IMR-90 (cell line): ENCODE measurements at regions not wholly inside any gene's neighbourhood (a gene's known extent, or its start where the extent isn't known, plus 50 kb on each side); places are given as distances from the start of the nearest gene placed in this dataset.

ENCODE experiments used
- ATAC-seq: fragments of 200-7000 bp; cut with Tn5 transposase; 2 replicates; pipeline ENCODE4 v1.9.1; 2020; ENCODE audit warnings: low read depth, mild to moderate bottlenecking, moderate library complexity
- BruUV-seq: library from RNA; stranded (reverse); fragments of 400-500 nt; replicated peaks from 2 replicates; lab custom pipeline; 2021; lab: Mats Ljungman, UMichigan
- CTCF ChIA-PET: fragments of 300-600 bp; formaldehyde crosslinking; extraction: SDS; loops from one replicate; lab custom pipeline; 2021; ENCODE audit warnings: antibody characterized with exemption; lab: Yijun Ruan, JAX
- POLR2A ChIA-PET: fragments of 300-600 bp; sonication (Branson Sonifier 250); formaldehyde crosslinking; loops from one replicate; lab custom pipeline; 2022; ENCODE audit warnings: antibody characterized with exemption; ENCODE audit not compliant: unreplicated experiment; lab: Charles Lee
- DNase-seq: peaks from one replicate; pipeline ENCODE4 v3.0.0; 2013
- H2AFZ ChIP-seq: replicated peaks from 2 replicates; pipeline ENCODE3; 2013; ENCODE audit warnings: low read length, mild to moderate bottlenecking; ENCODE audit not compliant: poor library complexity
- H2AK5ac ChIP-seq: 2 replicates; pipeline ENCODE4 v1.6.1; 2013; ENCODE audit warnings: low read depth, low read length, inconsistent platforms
- H2AK9ac ChIP-seq: replicated peaks from 2 replicates; pipeline ENCODE3; 2013; ENCODE audit warnings: mild to moderate bottlenecking, low read depth, low read length, moderate library complexity; ENCODE audit not compliant: poor library complexity
- H2BK120ac ChIP-seq: 2 replicates; pipeline ENCODE4 v1.6.1; 2013; ENCODE audit warnings: low read depth, low read length, inconsistent platforms
- H2BK15ac ChIP-seq: 3 replicates; pipeline ENCODE4 v1.6.1; 2013; ENCODE audit warnings: low read depth, low read length, inconsistent platforms
- H2BK20ac ChIP-seq: 2 replicates; pipeline ENCODE4 v1.6.1; 2013; ENCODE audit warnings: low read depth, mild to moderate bottlenecking, inconsistent platforms, low read length, moderate library complexity
- H2BK5ac ChIP-seq: 2 replicates; pipeline ENCODE4 v1.6.1; 2013; ENCODE audit warnings: mild to moderate bottlenecking, low read depth, low read length, inconsistent platforms; ENCODE audit not compliant: poor library complexity, severe bottlenecking
- H3K14ac ChIP-seq: replicated peaks from 2 replicates; pipeline ENCODE4 v1.6.1; 2013; ENCODE audit warnings: low read depth, low read length, inconsistent platforms
- H3K18ac ChIP-seq: 2 replicates; pipeline ENCODE4 v1.6.1; 2013; ENCODE audit warnings: low read depth, low read length, control low read depth
- H3K23ac ChIP-seq: 2 replicates; pipeline ENCODE4 v1.6.1; 2013; ENCODE audit warnings: low read depth, low read length, inconsistent platforms
- H3K27ac ChIP-seq: 2 replicates; pipeline ENCODE4 v1.5.1; 2013; ENCODE audit warnings: mild to moderate bottlenecking, control low read depth, low read length; ENCODE audit not compliant: insufficient read depth
- H3K27me3 ChIP-seq: 2 replicates; pipeline ENCODE4 v1.6.1; 2013; ENCODE audit warnings: low read length; ENCODE audit not compliant: control insufficient read depth, insufficient read depth
- H3K36me3 ChIP-seq: 2 replicates; pipeline ENCODE4 v1.6.1; 2013; ENCODE audit warnings: low read length, mixed read lengths; ENCODE audit not compliant: control insufficient read depth, insufficient read depth
- H3K4ac ChIP-seq: 2 replicates; pipeline ENCODE4 v1.6.1; 2013; ENCODE audit warnings: low read depth, low read length, inconsistent platforms
- H3K4me1 ChIP-seq: 2 replicates; pipeline ENCODE4 v1.6.1; 2013; ENCODE audit warnings: low read length, mixed read lengths; ENCODE audit not compliant: control insufficient read depth, insufficient read depth
- H3K4me2 ChIP-seq: 2 replicates; pipeline ENCODE4 v1.6.1; 2013; ENCODE audit warnings: low read depth, mild to moderate bottlenecking, control low read depth, low read length, moderate library complexity
- H3K4me3 ChIP-seq: 2 replicates; pipeline ENCODE4 v1.5.1; 2013; ENCODE audit warnings: low read depth, mild to moderate bottlenecking, control low read depth, low read length, moderate library complexity; ENCODE audit not compliant: insufficient read depth
- H3K56ac ChIP-seq: 2 replicates; pipeline ENCODE4 v1.6.1; 2013; ENCODE audit warnings: low read length, inconsistent platforms; ENCODE audit not compliant: insufficient read depth; ENCODE audit errors: extremely low read depth
- H3K79me1 ChIP-seq, 2 experiments: 2 replicates each; pipeline ENCODE4 v1.6.1; 2013; ENCODE audit warnings: low read length in 2 of 2, inconsistent platforms in 1 of 2, low read depth in 1 of 2
- H3K9ac ChIP-seq: 2 replicates; pipeline ENCODE4 v1.6.1; 2013; ENCODE audit warnings: low read depth, low read length, control low read depth
- H3K9me1 ChIP-seq: 2 replicates; pipeline ENCODE4 v1.6.1; 2013; ENCODE audit warnings: low read length, inconsistent platforms; ENCODE audit not compliant: insufficient read depth
- H3K9me3 ChIP-seq: 2 replicates; pipeline ENCODE4 v1.6.1; 2013; ENCODE audit warnings: low read length; ENCODE audit not compliant: control insufficient read depth, insufficient read depth
- H4K20me1 ChIP-seq: 2 replicates; pipeline ENCODE4 v1.6.1; 2013; ENCODE audit warnings: low read length, inconsistent platforms; ENCODE audit not compliant: insufficient read depth
- H4K5ac ChIP-seq: 2 replicates; pipeline ENCODE4 v1.6.1; 2013; ENCODE audit warnings: mild to moderate bottlenecking, low read depth, low read length, control low read depth
- H4K8ac ChIP-seq, 2 experiments: 2 replicates each; pipeline ENCODE4 v1.6.1; 2013; ENCODE audit warnings: low read depth in 2 of 2, low read length in 2 of 2, control low read depth in 1 of 2, inconsistent platforms in 1 of 2
- H4K91ac ChIP-seq: 2 replicates; pipeline ENCODE4 v1.6.1; 2013; ENCODE audit warnings: low read depth, low read length, inconsistent platforms; ENCODE audit not compliant: insufficient read depth
- BHLHE40 ChIP-seq: fragments of 150-350 bp; IDR thresholded peaks from 2 replicates; pipeline ENCODE4 v1.6.1; 2016; ENCODE audit warnings: mild to moderate bottlenecking, low read depth, low read length
- CEBPB ChIP-seq: IDR thresholded peaks from 2 replicates; pipeline ENCODE4 v1.6.1; 2012; ENCODE audit warnings: low read depth, low read length, improper control_type of control experiment
- CHD1 ChIP-seq: IDR thresholded peaks from 2 replicates; pipeline ENCODE4 v1.6.1; 2012; ENCODE audit warnings: low read depth, low read length, improper control_type of control experiment
- CTCF ChIP-seq: conservative IDR thresholded peaks from 2 replicates; pipeline ENCODE4 v1.5.1; 2012; ENCODE audit warnings: mild to moderate bottlenecking, low read depth, low read length, improper control_type of control experiment
- ELK1 ChIP-seq: fragments of 150-350 bp; IDR thresholded peaks from 2 replicates; pipeline ENCODE4 v1.6.1; 2016; ENCODE audit warnings: low read depth, mild to moderate bottlenecking, low read length, moderate library complexity, borderline replicate concordance
- FOS ChIP-seq: fragments of 150-350 bp; IDR thresholded peaks from 2 replicates; pipeline ENCODE4 v1.6.1; 2016; ENCODE audit warnings: low read depth, low read length
- MAFK ChIP-seq: IDR thresholded peaks from 2 replicates; pipeline ENCODE4 v1.6.1; 2012; ENCODE audit warnings: low read depth, low read length, improper control_type of control experiment
- MAZ ChIP-seq: IDR thresholded peaks from 2 replicates; pipeline ENCODE4 v1.6.1; 2012; ENCODE audit warnings: low read depth, mild to moderate bottlenecking, low read length, improper control_type of control experiment, moderate library complexity, borderline replicate concordance
- MXI1 ChIP-seq: IDR thresholded peaks from 2 replicates; pipeline ENCODE4 v1.6.1; 2012; ENCODE audit warnings: low read depth, mild to moderate bottlenecking, low read length, moderate library complexity, borderline replicate concordance
- NFE2L2 ChIP-seq: fragments of 150-350 bp; IDR thresholded peaks from 2 replicates; pipeline ENCODE4 v1.6.1; 2016; ENCODE audit warnings: low read depth, mild to moderate bottlenecking, low read length
- POLR2A ChIP-seq: IDR thresholded peaks from 2 replicates; pipeline ENCODE4 v1.6.1; 2012; ENCODE audit warnings: mild to moderate bottlenecking, low read depth, low read length
- RAD21 ChIP-seq: IDR thresholded peaks from 2 replicates; pipeline ENCODE4 v1.6.1; 2012; ENCODE audit warnings: low read length, improper control_type of control experiment
- RCOR1 ChIP-seq: IDR thresholded peaks from 2 replicates; pipeline ENCODE4 v1.6.1; 2012; ENCODE audit warnings: mild to moderate bottlenecking, low read length, improper control_type of control experiment; ENCODE audit not compliant: insufficient replicate concordance
- RFX5 ChIP-seq: IDR thresholded peaks from 2 replicates; pipeline ENCODE4 v1.8.0; 2012; ENCODE audit warnings: low read depth, mild to moderate bottlenecking, low read length, moderate library complexity
- SMC3 ChIP-seq: fragments of 150-350 bp; IDR thresholded peaks from 2 replicates; pipeline ENCODE4 v1.6.1; 2016; ENCODE audit warnings: low read depth, mild to moderate bottlenecking, antibody characterized with exemption, low read length, moderate library complexity
- USF2 ChIP-seq: fragments of 150-350 bp; IDR thresholded peaks from 2 replicates; pipeline ENCODE4 v1.6.1; 2017; ENCODE audit warnings: mild to moderate bottlenecking, antibody characterized with exemption, low read length, low read depth
- dilution Hi-C: fragments of 300-500 bp; cut with HindIII; formaldehyde crosslinking; loops from one replicate; pipeline ENCODE4 v1.14.3; 2018; ENCODE audit warnings: low sequenced_read_pairs; ENCODE audit not compliant: unreplicated experiment
- in situ Hi-C: fragments of 300-500 bp; cut with MboI; formaldehyde crosslinking; loops from 3 replicates; pipeline ENCODE4 v1.14.3; 2019; ENCODE audit warnings: low sequenced_read_pairs, inconsistent platforms, mixed read lengths
- intact Hi-C: fragments of 100-400 bp; cut with micrococcal nuclease; formaldehyde crosslinking; loops from 2 replicates; pipeline ENCODE4 v1.10.0; 2022

GRCh38 chr2:204373942-204374341 is 171.3 kb upstream of the PARD3B start:
- H3K4me3 ChIP-seq: no peak overlapping the region
- no peaks in the 10 kb centered on the region for H3K27me3 ChIP-seq
- no peaks in the 10 kb centered on the region for H3K36me3 ChIP-seq
- no peak overlapping the region for H3K56ac ChIP-seq
- no peak overlapping the region for H3K4ac ChIP-seq
- no peaks in the 10 kb centered on the region for H3K9me3 ChIP-seq
- no peak overlapping the region for H3K14ac ChIP-seq
- no peak overlapping the region for H4K8ac ChIP-seq
- H3K23ac ChIP-seq: no peak overlapping the region
- TF ChIP-seq RCOR1 (no peak), NFE2L2 (no peak), CHD1 (no peak), RFX5 (no peak), RAD21 (no peak), MAZ (no peak), MAFK (no peak), SMC3 (no peak), ELK1 (no peak), USF2 (no peak), POLR2A (no peak), CTCF (no peak), BHLHE40 (no peak), MXI1 (no peak), FOS (no peak), CEBPB (no peak)
- DNase-seq (no peak), ATAC-seq (no peak)
- H4K91ac ChIP-seq: no peak overlapping the region
- no peak overlapping the region for H2AK9ac ChIP-seq
- no peak overlapping the region for H2BK20ac ChIP-seq
- H2BK120ac ChIP-seq: no peak overlapping the region
- H3K79me1 ChIP-seq: no peaks in the 10 kb centered on the region
- no peak overlapping the region for H2BK15ac ChIP-seq
- BruUV-seq: no TSS peak
- H3K4me1 ChIP-seq: 0 out of 2 replicates have a peak, but pooled peaks cover 2% of the 10 kb centered on the region
- POLR2A ChIA-PET: no interaction called here
- no peaks in the 10 kb centered on the region for H3K9me1 ChIP-seq
- dilution Hi-C loops (no loop called here), in situ Hi-C loops (no loop called here), intact Hi-C loops (no loop called here)
- no peak overlapping the region for H3K9ac ChIP-seq
- no peak overlapping the region for H3K27ac ChIP-seq
- CTCF ChIA-PET: no interaction called here
- H4K20me1 ChIP-seq: no peaks in the 10 kb centered on the region
- no peak overlapping the region for H2AFZ ChIP-seq
- H3K18ac ChIP-seq: no peak overlapping the region
- no peak overlapping the region for H3K4me2 ChIP-seq
- no peak overlapping the region for H4K5ac ChIP-seq
- no peak overlapping the region for H2AK5ac ChIP-seq
- H2BK5ac ChIP-seq: no peak overlapping the region
